Epithelial cell of esophagus (primary cell): ENCODE measurements at regions not wholly inside any gene's neighbourhood (a gene's known extent, or its start where the extent isn't known, plus 50 kb on each side); places are given as distances from the start of the nearest gene placed in this dataset.

Experiments used
- DNase-seq: peaks from one replicate; pipeline ENCODE4 v3.0.0; 2010; ENCODE audit warnings: low read depth
- H3K4me3 ChIP-seq: 2 replicates; pipeline ENCODE4 v1.5.1; 2011; ENCODE audit warnings: mild to moderate bottlenecking, low read length, control low read depth
- TF ChIP-seq, protein P1 (sequence below): IDR thresholded peaks from 2 replicates; pipeline ENCODE4 v1.5.1; 2011; ENCODE audit warnings: low read depth, mild to moderate bottlenecking, low read length, control low read depth, inconsistent platforms; ENCODE audit not compliant: insufficient read depth; ENCODE audit errors: missing control alignments

DNA sequence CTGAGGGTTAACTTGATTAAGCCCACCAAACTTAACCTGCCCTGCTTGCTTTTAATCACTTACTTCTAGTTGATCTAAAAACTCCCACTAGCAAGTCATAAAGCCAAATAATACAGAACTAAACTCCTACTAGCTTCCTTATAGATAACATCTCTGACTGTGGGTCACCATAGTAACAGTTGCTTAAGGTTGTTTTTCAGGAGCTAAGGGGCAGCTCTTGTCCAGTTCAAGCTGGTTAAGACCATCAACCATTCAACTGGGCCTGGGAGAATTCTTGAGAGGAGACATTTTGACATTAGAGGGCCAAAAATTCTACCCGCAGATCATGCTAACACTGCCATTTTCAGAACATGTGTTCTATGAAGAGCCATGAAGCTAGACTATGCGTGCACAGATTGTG, 67.0 kb downstream of the UCHL1 start:
- no peak for DNase-seq
- H3K4me3 ChIP-seq: no peak overlapping the region
- TF ChIP-seq, protein P1, sequence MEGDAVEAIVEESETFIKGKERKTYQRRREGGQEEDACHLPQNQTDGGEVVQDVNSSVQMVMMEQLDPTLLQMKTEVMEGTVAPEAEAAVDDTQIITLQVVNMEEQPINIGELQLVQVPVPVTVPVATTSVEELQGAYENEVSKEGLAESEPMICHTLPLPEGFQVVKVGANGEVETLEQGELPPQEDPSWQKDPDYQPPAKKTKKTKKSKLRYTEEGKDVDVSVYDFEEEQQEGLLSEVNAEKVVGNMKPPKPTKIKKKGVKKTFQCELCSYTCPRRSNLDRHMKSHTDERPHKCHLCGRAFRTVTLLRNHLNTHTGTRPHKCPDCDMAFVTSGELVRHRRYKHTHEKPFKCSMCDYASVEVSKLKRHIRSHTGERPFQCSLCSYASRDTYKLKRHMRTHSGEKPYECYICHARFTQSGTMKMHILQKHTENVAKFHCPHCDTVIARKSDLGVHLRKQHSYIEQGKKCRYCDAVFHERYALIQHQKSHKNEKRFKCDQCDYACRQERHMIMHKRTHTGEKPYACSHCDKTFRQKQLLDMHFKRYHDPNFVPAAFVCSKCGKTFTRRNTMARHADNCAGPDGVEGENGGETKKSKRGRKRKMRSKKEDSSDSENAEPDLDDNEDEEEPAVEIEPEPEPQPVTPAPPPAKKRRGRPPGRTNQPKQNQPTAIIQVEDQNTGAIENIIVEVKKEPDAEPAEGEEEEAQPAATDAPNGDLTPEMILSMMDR: no peak

DNA sequence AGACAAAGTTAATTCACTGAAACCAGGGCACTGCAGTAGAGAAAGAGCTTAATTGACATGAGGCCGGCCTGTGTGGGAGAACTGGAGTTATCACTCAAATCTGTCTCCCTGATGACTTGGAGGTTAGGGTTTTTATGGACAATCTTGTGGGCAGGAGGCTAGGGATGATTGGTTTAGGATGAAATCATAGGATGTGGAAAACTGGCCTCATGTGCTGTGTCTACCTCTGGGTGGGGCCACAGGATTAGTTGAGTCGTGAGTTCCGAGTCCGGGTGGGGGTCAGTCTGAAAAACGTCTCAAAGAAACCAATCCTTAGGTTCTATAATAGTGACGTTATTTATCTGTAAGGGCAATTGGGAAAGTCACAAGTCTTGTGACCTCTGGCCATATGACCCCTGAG, 68.1 kb downstream of the UCHL1 start:
- no peak overlapping the region for H3K4me3 ChIP-seq
- no peak for DNase-seq
- TF ChIP-seq, protein P1: no peak

DNA sequence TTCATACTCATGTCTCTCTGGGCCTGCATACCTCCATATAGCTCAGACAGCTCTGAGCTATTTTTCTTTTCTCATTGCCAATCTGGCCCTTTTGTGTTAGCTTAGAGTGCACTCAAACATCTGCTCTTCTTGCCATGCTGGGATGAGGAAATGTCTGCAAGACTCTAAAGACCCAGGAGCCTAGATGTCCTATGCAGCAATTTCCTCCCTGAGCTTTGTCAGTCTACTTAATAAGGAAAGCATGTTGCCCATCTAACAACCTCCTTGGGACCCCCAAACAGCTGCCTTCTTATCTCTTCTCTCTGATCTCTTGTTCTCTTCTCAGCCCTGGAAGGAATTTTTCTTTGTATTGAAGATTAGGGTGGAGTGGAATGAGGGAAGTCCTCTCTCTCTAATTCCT, 69.2 kb downstream of the UCHL1 start:
- DNase-seq: no peak
- TF ChIP-seq, protein P1: no peak
- H3K4me3 ChIP-seq: no peak overlapping the region

DNA sequence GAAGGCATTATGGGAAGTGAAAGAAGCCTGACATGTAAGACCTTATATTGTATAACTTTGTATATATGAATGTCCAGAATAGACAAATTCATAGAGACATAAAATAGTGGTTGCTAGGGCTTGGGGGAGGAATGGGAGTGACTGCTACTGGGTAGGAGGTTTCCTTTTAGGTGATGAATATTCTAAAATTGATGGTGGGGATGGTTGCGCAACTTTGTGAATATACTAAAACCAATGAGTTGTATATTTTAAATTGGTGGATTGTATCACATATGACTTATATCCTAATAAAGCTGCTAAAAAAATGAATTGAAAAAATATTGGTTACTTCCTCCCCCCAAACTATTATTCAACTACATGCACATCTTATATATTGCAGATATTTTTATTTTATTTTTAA, 70.0 kb downstream of the UCHL1 start:
- TF ChIP-seq, protein P1: no peak
- no peak for DNase-seq
- no peak overlapping the region for H3K4me3 ChIP-seq

DNA sequence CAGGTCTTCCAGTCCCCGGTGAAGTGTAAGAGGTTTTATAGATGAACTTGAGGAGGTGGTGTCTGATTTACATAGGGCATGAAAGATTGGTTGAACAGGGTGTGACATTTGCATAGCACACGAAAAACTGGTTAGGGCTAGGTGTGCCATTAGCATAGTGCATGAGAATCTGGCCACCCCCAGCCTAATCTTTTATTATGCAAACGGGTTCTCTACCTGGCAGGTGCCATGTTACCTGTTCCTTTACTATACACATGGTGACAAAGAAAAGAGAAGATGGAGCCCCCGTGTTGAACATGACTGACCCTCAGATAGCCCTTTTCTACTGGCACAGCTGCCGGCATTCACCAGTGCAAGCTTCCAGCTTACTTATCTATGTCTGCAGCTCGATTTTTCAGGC, 71.0 kb downstream of the UCHL1 start:
- DNase-seq: peak; percentile 21
- TF ChIP-seq, protein P1: no peak
- H3K4me3 ChIP-seq: no peak overlapping the region

DNA sequence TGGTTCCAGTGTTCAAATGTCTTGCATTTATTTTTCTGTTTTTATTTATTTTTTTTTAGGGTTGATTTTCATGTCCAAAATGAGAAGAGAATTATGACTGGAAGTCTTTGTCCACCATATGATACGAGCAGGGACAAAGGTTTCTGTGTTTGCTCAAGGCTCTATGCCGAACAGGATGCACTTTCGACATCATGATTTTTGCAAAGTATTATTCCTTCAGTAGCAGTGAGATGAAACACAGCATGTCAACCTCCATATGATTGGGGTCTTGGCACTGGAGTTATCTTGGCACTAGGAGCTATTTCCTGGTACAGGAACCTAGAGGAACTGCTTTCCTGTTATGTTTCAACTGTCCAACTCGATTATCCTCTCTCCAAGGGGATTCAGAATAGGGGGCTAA, 72.6 kb downstream of the UCHL1 start:
- no peak for DNase-seq
- TF ChIP-seq, protein P1: no peak
- no peak overlapping the region for H3K4me3 ChIP-seq

GRCh38 chr4:41331224-41331623, 74.5 kb downstream of the UCHL1 start:
- no peak for DNase-seq
- no peak overlapping the region for H3K4me3 ChIP-seq
- TF ChIP-seq, protein P1: no peak
